Retinal pigment epithelial cell (primary cell): ENCODE measurements at regions not wholly inside any gene's neighbourhood (a gene's known extent, or its start where the extent isn't known, plus 50 kb on each side); places are given as distances from the start of the nearest gene placed in this dataset.

ENCODE experiments used
- DNase-seq: peaks from one replicate; pipeline ENCODE4 v3.0.0-alpha.2; 2010; ENCODE audit warnings: low read depth
- H3K4me3 ChIP-seq: 2 replicates; pipeline ENCODE4 v1.5.1; 2011; ENCODE audit warnings: mild to moderate bottlenecking, low read length, control low read depth, moderate library complexity
- CTCF ChIP-seq: conservative IDR thresholded peaks from 2 replicates; pipeline ENCODE4 v1.5.1; 2011; ENCODE audit warnings: low read depth, low read length, control low read depth, inconsistent platforms

- TF ChIP-seq CTCF = no peak
- no peak for DNase-seq
- H3K4me3 ChIP-seq = no peak overlapping the region
Measured at GRCh38 chr16:63850979-63851378, 1270.9 kb downstream of the CDH11 start.

- no peak for DNase-seq
- H3K4me3 ChIP-seq = no peak overlapping the region
- no peak for TF ChIP-seq CTCF
Measured at GRCh38 chr16:63841271-63841670, 1280.6 kb downstream of the CDH11 start.

GRCh38 chr16:63830061-63830460, 1291.8 kb downstream of the CDH11 start:
- DNase-seq = no peak
- TF ChIP-seq CTCF = no peak
- no peak overlapping the region for H3K4me3 ChIP-seq

DNA sequence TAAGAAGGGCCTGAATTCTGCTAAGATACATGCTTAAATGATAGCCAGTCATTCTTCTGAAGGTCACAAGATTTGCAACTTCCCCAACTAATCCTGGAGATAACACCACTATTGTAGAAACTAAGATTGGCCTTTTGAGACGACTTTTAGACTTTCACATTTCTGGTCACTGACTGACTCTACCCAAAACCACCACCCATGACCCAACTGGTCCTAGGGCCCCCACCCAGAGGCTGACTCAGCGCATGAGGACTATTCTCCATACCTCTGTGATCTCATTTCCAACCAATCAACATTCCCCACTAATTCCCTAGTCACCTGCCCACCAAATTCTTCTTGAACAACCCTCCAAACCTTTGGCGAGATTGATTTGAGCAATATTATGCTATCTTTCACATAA, 1299.0 kb downstream of the CDH11 start:
- DNase-seq = no peak
- no peak for TF ChIP-seq CTCF
- H3K4me3 ChIP-seq = no peak overlapping the region

- no peak for TF ChIP-seq CTCF
- DNase-seq = no peak
- no peak overlapping the region for H3K4me3 ChIP-seq
Measured at GRCh38 chr16:63816276-63816675, 1305.6 kb downstream of the CDH11 start.

- no peak for DNase-seq
- TF ChIP-seq CTCF = no peak
- no peak overlapping the region for H3K4me3 ChIP-seq
Measured at GRCh38 chr16:63813862-63814261, 1308.0 kb downstream of the CDH11 start.

DNA sequence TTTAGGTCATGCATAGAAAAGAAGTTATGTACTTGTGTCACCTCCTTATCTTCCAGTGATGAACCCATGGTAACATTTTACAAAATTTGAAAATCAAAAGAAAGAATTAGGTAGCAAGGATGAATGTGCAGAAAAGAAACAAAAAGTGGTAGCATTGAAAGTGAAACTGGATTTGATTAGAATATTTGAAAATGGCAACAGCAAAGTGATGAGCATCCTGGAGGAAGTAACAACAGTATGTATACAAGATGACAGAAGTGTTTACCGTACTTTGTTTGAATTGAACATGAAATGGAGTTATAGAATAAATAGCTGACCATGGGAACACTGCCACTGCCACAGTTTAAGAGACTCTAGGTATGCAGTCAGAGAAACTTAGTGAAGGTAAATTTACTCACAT, 1313.1 kb downstream of the CDH11 start:
- no peak overlapping the region for H3K4me3 ChIP-seq
- DNase-seq = no peak
- no peak for TF ChIP-seq CTCF
